Esophagus muscularis mucosa (tissue), 4 donors: ENCODE measurements at regions not wholly inside any gene's neighbourhood (a gene's known extent, or its start where the extent isn't known, plus 50 kb on each side); places are given as distances from the start of the nearest gene placed in this dataset.

Source experiments
- DNase-seq: peaks from one replicate; pipeline ENCODE4 v3.0.0-alpha.2; 2017; ENCODE audit errors: extremely low spot score
- H3K27ac ChIP-seq, 4 donors: fragments of 200-600 bp; sonication (generic); replicated peaks in 1 of 4; 1 replicate in 3 of 4; 2 replicates in 1 of 4; pipeline ENCODE4 v1.5.1; 2016 to 2019; ENCODE audit warnings: mild to moderate bottlenecking in 1 of 4
- H3K27me3 ChIP-seq, 4 donors: fragments of 200-600 bp; sonication (generic); one replicate each; pipeline versions ENCODE4 v1.5.1 to v1.6.0; 2016 to 2019
- H3K36me3 ChIP-seq, 4 donors: fragments of 200-600 bp; sonication (generic); one replicate each; pipeline ENCODE4 v1.5.1; 2016 to 2019
- H3K4me1 ChIP-seq, 4 donors: fragments of 200-600 bp; sonication (generic); one replicate each; pipeline ENCODE4 v1.5.1; 2016 to 2019
- H3K4me3 ChIP-seq, 4 donors: fragments of 200-600 bp; sonication (generic); 1 replicate in 2 of 4; 2 replicates in 2 of 4; pipeline ENCODE4 v1.5.1; 2016 to 2019; ENCODE audit warnings: mild to moderate bottlenecking in 4 of 4, moderate library complexity in 1 of 4
- H3K9me3 ChIP-seq, 4 donors: fragments of 200-600 bp; sonication (generic); 1 replicate in 3 of 4; 2 replicates in 1 of 4; pipeline ENCODE4 v1.5.1; 2016 to 2019
- EP300 ChIP-seq: sonication (generic); formaldehyde crosslinking; IDR thresholded peaks from one replicate; pipeline ENCODE4 v1.6.1; 2017; ENCODE audit warnings: antibody characterized with exemption
- POLR2A ChIP-seq: fragments of 450-650 bp; IDR thresholded peaks from one replicate; pipeline ENCODE4 v1.6.1; 2017; ENCODE audit warnings: antibody characterized with exemption, moderate library complexity, mild to moderate bottlenecking, low read depth
- POLR2AphosphoS5 ChIP-seq, 2 donors: sonication (generic); formaldehyde crosslinking; IDR thresholded peaks; one replicate each; pipeline ENCODE4 v1.6.1; 2017; ENCODE audit warnings: antibody characterized with exemption in 2 of 2
- WGBS: methylation state at CpG from one replicate; pipeline ENCODE4 v1.1.5; 2018; 5-methylcytosine and 5-hydroxymethylcytosine counted together
- intact Hi-C: fragments of 100-400 bp; cut with DNase I; formaldehyde crosslinking; loops from one replicate; pipeline ENCODE4 v1.15.1; 2023
- TF ChIP-seq, protein P1 (sequence below), 3 experiments: fragments of 200-600 bp in 2 of 3; fragments of 450-650 bp in 1 of 3; sonication (generic) in 2 of 3; IDR thresholded peaks; one replicate each; pipeline ENCODE4 v1.5.1; 2017 to 2019; ENCODE audit warnings: antibody characterized with exemption in 3 of 3, mild to moderate bottlenecking in 2 of 3, moderate library complexity in 1 of 3

- no peak for TF ChIP-seq POLR2AphosphoS5 (IDR thresholded peaks at IDR 0.05)
- TF ChIP-seq, protein P1, sequence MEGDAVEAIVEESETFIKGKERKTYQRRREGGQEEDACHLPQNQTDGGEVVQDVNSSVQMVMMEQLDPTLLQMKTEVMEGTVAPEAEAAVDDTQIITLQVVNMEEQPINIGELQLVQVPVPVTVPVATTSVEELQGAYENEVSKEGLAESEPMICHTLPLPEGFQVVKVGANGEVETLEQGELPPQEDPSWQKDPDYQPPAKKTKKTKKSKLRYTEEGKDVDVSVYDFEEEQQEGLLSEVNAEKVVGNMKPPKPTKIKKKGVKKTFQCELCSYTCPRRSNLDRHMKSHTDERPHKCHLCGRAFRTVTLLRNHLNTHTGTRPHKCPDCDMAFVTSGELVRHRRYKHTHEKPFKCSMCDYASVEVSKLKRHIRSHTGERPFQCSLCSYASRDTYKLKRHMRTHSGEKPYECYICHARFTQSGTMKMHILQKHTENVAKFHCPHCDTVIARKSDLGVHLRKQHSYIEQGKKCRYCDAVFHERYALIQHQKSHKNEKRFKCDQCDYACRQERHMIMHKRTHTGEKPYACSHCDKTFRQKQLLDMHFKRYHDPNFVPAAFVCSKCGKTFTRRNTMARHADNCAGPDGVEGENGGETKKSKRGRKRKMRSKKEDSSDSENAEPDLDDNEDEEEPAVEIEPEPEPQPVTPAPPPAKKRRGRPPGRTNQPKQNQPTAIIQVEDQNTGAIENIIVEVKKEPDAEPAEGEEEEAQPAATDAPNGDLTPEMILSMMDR (IDR thresholded peaks at IDR 0.05): no peak
- no peak for TF ChIP-seq EP300
- no peak for TF ChIP-seq POLR2A
- intact Hi-C loops: no loop called here
- Histone ChIP-seq H3K27me3 (no peaks in the 10 kb centered on the region), H3K36me3 (no peaks in the 10 kb centered on the region), H3K4me3 (no peak overlapping the region), H3K27ac (no peak overlapping the region), H3K9me3 (no peaks in the 10 kb centered on the region), H3K4me1 (no peaks in the 10 kb centered on the region)
- no peak for DNase-seq
- 89% methylated on average over 4 of the region's 4 CpGs for WGBS
These were observed 301.1 kb downstream of the DIPK2A start for GRCh38 chr3:144272680-144273079.

DNA sequence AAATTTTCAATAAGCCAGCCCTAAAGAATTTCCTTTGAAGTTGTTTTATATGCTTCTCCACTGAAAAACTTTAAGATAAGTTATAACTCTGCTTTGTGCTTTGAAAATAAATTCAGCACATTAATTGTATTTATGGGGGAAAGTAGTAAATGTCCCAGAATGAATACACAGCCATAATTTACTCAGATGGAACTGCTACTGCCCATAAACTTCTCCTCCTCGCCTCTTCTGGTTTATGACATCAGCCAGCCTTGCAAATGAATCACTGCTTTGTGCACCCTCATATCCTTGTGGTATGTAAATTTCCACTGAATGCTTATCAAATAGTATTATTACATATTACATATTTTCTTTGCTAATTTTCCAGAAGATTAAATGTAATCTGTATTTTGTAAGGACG is 302.0 kb downstream of the DIPK2A start:
- intact Hi-C loops: no loop called here
- Histone ChIP-seq H3K27ac (no peak overlapping the region), H3K36me3 (no peaks in the 10 kb centered on the region), H3K4me1 (no peaks in the 10 kb centered on the region), H3K9me3 (no peaks in the 10 kb centered on the region), H3K4me3 (no peak overlapping the region), H3K27me3 (no peaks in the 10 kb centered on the region)
- no peak for DNase-seq
- WGBS: 82% methylated on average over 2 of the region's 2 CpGs
- no peak for TF ChIP-seq POLR2AphosphoS5 (IDR thresholded peaks at IDR 0.05)
- TF ChIP-seq EP300: no peak
- no peak for TF ChIP-seq POLR2A
- TF ChIP-seq, protein P1 (IDR thresholded peaks at IDR 0.05): no peak

- no peak overlapping the region for H3K27ac ChIP-seq
- no peaks in the 10 kb centered on the region for H3K36me3 ChIP-seq
These were observed 303.4 kb downstream of the DIPK2A start for GRCh38 chr3:144275005-144275404.

DNA sequence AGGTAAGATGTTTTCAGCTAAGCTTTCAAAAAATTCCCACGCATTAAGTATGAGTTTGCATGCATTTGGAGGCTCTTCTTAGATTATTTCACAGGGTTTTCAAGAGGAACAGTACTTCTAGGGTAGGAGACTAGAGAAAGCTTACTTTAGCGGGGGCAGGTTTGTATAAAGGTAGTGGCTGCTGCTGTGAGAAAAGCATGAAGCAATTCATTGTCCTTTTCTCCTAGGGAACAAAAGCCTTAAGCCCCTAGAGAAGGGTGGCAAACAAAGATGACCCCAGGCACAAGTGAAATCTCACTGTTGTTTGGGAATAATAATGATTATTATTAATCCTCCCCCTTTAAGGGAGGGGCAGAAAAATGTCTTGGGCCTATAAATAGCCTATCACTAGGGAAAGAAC is 310.7 kb downstream of the DIPK2A start:
- no peak overlapping the region for H3K4me3 ChIP-seq
- H3K4me1 ChIP-seq: no peaks in the 10 kb centered on the region
- DNase-seq: no peak
- H3K27me3 ChIP-seq: no peaks in the 10 kb centered on the region
- TF ChIP-seq EP300: no peak
- TF ChIP-seq, protein P1 (IDR thresholded peaks at IDR 0.05): no peak
- no peak for TF ChIP-seq POLR2AphosphoS5 (IDR thresholded peaks at IDR 0.05)
- no peak for TF ChIP-seq POLR2A
- WGBS: 96% methylated on average over 2 of the region's 2 CpGs
- H3K27ac ChIP-seq: no peak overlapping the region
- intact Hi-C loops: no loop called here
- no peaks in the 10 kb centered on the region for H3K9me3 ChIP-seq
- H3K36me3 ChIP-seq: no peaks in the 10 kb centered on the region

More at GRCh38 chr3:144275005-144275404, 303.4 kb downstream of the DIPK2A start:
- intact Hi-C loops: no loop called here
- H3K9me3 ChIP-seq: no peaks in the 10 kb centered on the region
- no peak overlapping the region for H3K4me3 ChIP-seq
- no peaks in the 10 kb centered on the region for H3K27me3 ChIP-seq
- no peaks in the 10 kb centered on the region for H3K4me1 ChIP-seq
- TF ChIP-seq, protein P1 (IDR thresholded peaks at IDR 0.05): no peak
- no peak for TF ChIP-seq POLR2A
- no peak for TF ChIP-seq EP300
- no peak for TF ChIP-seq POLR2AphosphoS5 (IDR thresholded peaks at IDR 0.05)
- DNase-seq: no peak

DNA sequence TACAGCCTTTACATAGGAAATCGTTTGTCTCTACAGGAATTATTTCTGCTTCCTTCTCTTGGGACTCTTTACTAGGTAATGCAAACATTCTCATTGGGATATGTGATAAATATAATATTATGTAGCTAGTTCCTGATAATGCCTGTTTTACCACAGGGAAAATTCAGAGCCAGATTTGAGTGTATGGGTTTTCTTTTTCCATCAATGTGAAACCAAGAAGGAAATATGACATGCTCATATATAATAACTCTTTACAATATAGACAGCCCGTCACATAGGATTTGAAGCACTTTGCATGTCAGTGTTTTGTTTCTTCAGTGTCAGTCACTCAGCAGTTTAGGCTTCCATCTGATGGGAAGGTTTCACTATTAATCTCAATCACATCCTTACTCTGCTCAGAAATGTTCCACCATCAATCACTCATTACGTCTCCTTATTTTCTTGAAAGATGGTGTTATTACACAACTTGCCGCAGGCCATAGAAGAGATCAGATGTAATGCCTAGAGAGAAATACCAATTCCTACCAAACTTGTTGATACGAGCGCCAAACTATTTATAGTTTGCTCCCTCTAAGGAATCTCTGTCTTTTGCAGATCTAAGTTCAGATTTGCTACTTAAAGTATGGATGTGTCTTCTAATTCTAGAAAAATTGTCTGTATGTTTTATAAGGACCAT is 314.8 kb downstream of the DIPK2A start:
- H3K9me3 ChIP-seq: peaks cover 0 to 1% (median 0%) of the 10 kb centered on the region in 4 donors
- H3K36me3 ChIP-seq: no peaks in the 10 kb centered on the region
- DNase-seq: no peak
- TF ChIP-seq, protein P1 (IDR thresholded peaks at IDR 0.05): no peak
- TF ChIP-seq POLR2A (no peak), POLR2AphosphoS5 (IDR thresholded peaks at IDR 0.05) (no peak), EP300 (no peak)
- peaks cover 0 to 16% (median 7%) of the 10 kb centered on the region in 4 donors for H3K4me1 ChIP-seq
- H3K27ac ChIP-seq: no peak overlapping the region
- 84% methylated on average over 6 of the region's 6 CpGs for WGBS
- H3K27me3 ChIP-seq: no peaks in the 10 kb centered on the region
- H3K4me3 ChIP-seq: no peak overlapping the region
- intact Hi-C loops: no loop called here
